ENCODE measurements at regions not wholly inside any gene's neighbourhood (a gene's known extent, or its start where the extent isn't known, plus 50 kb on each side); places are given as distances from the start of the nearest gene placed in this dataset.

DNA sequence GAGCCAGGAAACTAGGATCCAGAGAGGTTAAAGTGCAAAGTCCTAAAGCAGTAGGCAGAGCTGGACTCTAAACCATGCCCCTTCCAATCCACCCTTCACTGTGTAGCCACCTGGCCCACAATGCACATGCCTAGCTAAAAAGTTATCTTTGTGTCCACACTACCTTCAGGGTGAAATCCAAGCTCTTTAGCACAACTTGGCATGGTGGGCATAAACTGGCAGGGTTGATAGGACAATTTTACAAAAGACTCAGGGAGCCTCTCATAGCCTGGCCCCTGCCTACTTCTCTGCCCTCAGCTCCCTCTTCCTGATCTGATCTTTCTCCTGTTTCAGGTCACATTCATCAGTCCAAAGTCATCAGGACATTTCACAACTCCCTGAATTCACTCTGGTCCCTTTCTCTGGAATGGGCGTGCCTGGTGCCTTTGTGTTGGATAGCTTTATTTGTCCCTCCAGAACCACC is 513.9 kb downstream of the OMA1 start:
- intact Hi-C loops (cut with micrococcal nuclease): no loop called here
- Mint-ChIP-seq H3K9me3 (ENCODE audit: insufficient read depth) (no peaks in the 10 kb centered on the region), H3K4me3 (no peak overlapping the region), H3K27me3 (peaks cover 34% of the 10 kb centered on the region), H3K27ac (no peak overlapping the region), H3K4me1 (no peaks in the 10 kb centered on the region)
- no peaks in the 10 kb centered on the region for H4K20me1 ChIP-seq (ENCODE audit: control insufficient read depth, insufficient read depth, low read length, poor library complexity, severe bottlenecking)
- no peaks in the 10 kb centered on the region for H3K27me3 ChIP-seq (replicated peaks in 1 of 4; ENCODE audit: control extremely low read depth in 1 of 4, control insufficient read depth in 3 of 4, insufficient read depth in 4 of 4, low read length in 3 of 4)
- no peak overlapping the region for H3K4me3 ChIP-seq (ENCODE audit: control extremely low read depth in 1 of 5, extremely low read depth in 1 of 5, insufficient read depth in 1 of 5, low read depth in 2 of 5, low read length in 4 of 5)
- WGBS (ENCODE audit: insufficient coverage): no CpG with 5 or more reads among the region's 1 CpG
- TF ChIP-seq, protein P1, sequence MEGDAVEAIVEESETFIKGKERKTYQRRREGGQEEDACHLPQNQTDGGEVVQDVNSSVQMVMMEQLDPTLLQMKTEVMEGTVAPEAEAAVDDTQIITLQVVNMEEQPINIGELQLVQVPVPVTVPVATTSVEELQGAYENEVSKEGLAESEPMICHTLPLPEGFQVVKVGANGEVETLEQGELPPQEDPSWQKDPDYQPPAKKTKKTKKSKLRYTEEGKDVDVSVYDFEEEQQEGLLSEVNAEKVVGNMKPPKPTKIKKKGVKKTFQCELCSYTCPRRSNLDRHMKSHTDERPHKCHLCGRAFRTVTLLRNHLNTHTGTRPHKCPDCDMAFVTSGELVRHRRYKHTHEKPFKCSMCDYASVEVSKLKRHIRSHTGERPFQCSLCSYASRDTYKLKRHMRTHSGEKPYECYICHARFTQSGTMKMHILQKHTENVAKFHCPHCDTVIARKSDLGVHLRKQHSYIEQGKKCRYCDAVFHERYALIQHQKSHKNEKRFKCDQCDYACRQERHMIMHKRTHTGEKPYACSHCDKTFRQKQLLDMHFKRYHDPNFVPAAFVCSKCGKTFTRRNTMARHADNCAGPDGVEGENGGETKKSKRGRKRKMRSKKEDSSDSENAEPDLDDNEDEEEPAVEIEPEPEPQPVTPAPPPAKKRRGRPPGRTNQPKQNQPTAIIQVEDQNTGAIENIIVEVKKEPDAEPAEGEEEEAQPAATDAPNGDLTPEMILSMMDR (IDR thresholded peaks at IDR 0.05): no peak
- no peak for TF ChIP-seq EZH2 (IDR thresholded peaks at IDR 0.05; ENCODE audit: borderline replicate concordance, insufficient read depth, low read depth, low read length, poor library complexity, severe bottlenecking)
- ChIA-PET POLR2A (no interaction called here), CTCF (no interaction called here)
- H3K4me2 ChIP-seq (replicated peaks; ENCODE audit: low read depth, low read length, poor library complexity, severe bottlenecking): no peak overlapping the region
- H3K27ac ChIP-seq (ENCODE audit: low read length in 2 of 2): no peak overlapping the region
- no peak overlapping the region for H3K9ac ChIP-seq (ENCODE audit: low read length)
- H3K4me1 ChIP-seq (ENCODE audit: control insufficient read depth in 2 of 2, insufficient read depth in 2 of 2, low read length in 2 of 2): no peaks in the 10 kb centered on the region
- ATAC-seq (ENCODE audit: low read depth) (no peak), DNase-seq (no peak)
- H3K9me3 ChIP-seq (ENCODE audit: control extremely low read depth in 1 of 3, control insufficient read depth in 2 of 3, insufficient read depth in 1 of 3, low read length in 2 of 3): no peaks in the 10 kb centered on the region
- H3K36me3 ChIP-seq (replicated peaks in 1 of 2; ENCODE audit: control extremely low read depth in 1 of 2, control insufficient read depth in 1 of 2, extremely low read depth in 1 of 2, insufficient read depth in 2 of 2, low read length in 1 of 2): no peaks in the 10 kb centered on the region
- H3K79me2 ChIP-seq (ENCODE audit: control insufficient read depth, insufficient read depth, low read length): no peaks in the 10 kb centered on the region
- no peak overlapping the region for H2AFZ ChIP-seq (ENCODE audit: insufficient read depth, low read depth, low read length, poor library complexity, severe bottlenecking)

DNA sequence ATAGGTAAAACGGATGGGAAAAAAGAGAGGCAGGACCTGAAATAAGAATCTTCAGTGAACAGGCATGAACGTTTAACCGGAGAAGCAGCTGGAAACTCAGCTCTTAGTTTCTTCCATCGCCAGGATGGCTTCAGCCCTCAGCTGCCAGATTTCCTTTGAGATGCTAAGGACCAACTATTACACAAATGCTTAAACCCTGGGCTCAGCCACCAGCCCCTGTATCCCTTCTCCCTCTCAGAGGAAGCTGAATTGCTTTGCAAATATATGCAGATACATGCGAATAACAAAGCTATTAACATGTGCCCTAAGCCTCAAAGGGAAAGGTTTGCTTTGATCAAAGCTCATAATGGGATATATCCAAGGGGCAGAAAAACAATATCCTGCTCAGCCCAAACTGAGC is 515.1 kb downstream of the OMA1 start:
- CTCF ChIA-PET: no interaction called here
- no peaks in the 10 kb centered on the region for H3K4me1 Mint-ChIP-seq

More for the DNA sequence above, 515.1 kb downstream of the OMA1 start:
- peaks cover 28% of the 10 kb centered on the region for H3K27me3 Mint-ChIP-seq
- Histone ChIP-seq H3K27me3 (replicated peaks in 1 of 4; ENCODE audit: control extremely low read depth in 1 of 4, control insufficient read depth in 3 of 4, insufficient read depth in 4 of 4, low read length in 3 of 4) (no peaks in the 10 kb centered on the region), H3K9ac (ENCODE audit: low read length) (no peak overlapping the region), H3K79me2 (ENCODE audit: control insufficient read depth, insufficient read depth, low read length) (no peaks in the 10 kb centered on the region), H3K27ac (ENCODE audit: low read length in 2 of 2) (no peak overlapping the region), H3K4me1 (ENCODE audit: control insufficient read depth in 2 of 2, insufficient read depth in 2 of 2, low read length in 2 of 2) (no peaks in the 10 kb centered on the region), H3K4me2 (replicated peaks; ENCODE audit: low read depth, low read length, poor library complexity, severe bottlenecking) (no peak overlapping the region), H4K20me1 (ENCODE audit: control insufficient read depth, insufficient read depth, low read length, poor library complexity, severe bottlenecking) (no peaks in the 10 kb centered on the region), H3K4me3 (ENCODE audit: control extremely low read depth in 1 of 5, extremely low read depth in 1 of 5, insufficient read depth in 1 of 5, low read depth in 2 of 5, low read length in 4 of 5) (no peak overlapping the region), H2AFZ (ENCODE audit: insufficient read depth, low read depth, low read length, poor library complexity, severe bottlenecking) (no peak overlapping the region), H3K9me3 (ENCODE audit: control extremely low read depth in 1 of 3, control insufficient read depth in 2 of 3, insufficient read depth in 1 of 3, low read length in 2 of 3) (no peaks in the 10 kb centered on the region), H3K36me3 (replicated peaks in 1 of 2; ENCODE audit: control extremely low read depth in 1 of 2, control insufficient read depth in 1 of 2, extremely low read depth in 1 of 2, insufficient read depth in 2 of 2, low read length in 1 of 2) (no peaks in the 10 kb centered on the region)
- WGBS (ENCODE audit: insufficient coverage): 42% methylated on average over 4 of the region's 5 CpGs
- no peak overlapping the region for H3K27ac Mint-ChIP-seq
- H3K9me3 Mint-ChIP-seq (ENCODE audit: insufficient read depth): no peaks in the 10 kb centered on the region
- no peak for TF ChIP-seq EZH2 (IDR thresholded peaks at IDR 0.05; ENCODE audit: borderline replicate concordance, insufficient read depth, low read depth, low read length, poor library complexity, severe bottlenecking)
- TF ChIP-seq, protein P1 (IDR thresholded peaks at IDR 0.05): no peak
- no peak for DNase-seq
- ATAC-seq (ENCODE audit: low read depth): no peak
- intact Hi-C loops (cut with micrococcal nuclease): no loop called here
- no peak overlapping the region for H3K4me3 Mint-ChIP-seq
- POLR2A ChIA-PET: no interaction called here
